C4-2B (cell line): ENCODE measurements at regions not wholly inside any gene's neighbourhood (a gene's known extent, or its start where the extent isn't known, plus 50 kb on each side); places are given as distances from the start of the nearest gene placed in this dataset.
"Not testable (repeated sequence)": the region's sequence is repeated elsewhere in the genome, so short reads cannot be mapped to it uniquely, and the experiment has no call there.

ENCODE experiments used
- H3K27ac ChIP-seq: fragments of 450-650 bp; 2 replicates; pipeline ENCODE4 v1.5.1; 2017
- ZFX ChIP-seq: fragments of 450-650 bp; IDR thresholded peaks from 2 replicates; pipeline ENCODE4 v1.6.1; 2017
- TF ChIP-seq, protein P1 (sequence below): fragments of 450-650 bp; conservative IDR thresholded peaks from 2 replicates; pipeline ENCODE4 v1.5.1; 2017; ENCODE audit warnings: mild to moderate bottlenecking

DNA sequence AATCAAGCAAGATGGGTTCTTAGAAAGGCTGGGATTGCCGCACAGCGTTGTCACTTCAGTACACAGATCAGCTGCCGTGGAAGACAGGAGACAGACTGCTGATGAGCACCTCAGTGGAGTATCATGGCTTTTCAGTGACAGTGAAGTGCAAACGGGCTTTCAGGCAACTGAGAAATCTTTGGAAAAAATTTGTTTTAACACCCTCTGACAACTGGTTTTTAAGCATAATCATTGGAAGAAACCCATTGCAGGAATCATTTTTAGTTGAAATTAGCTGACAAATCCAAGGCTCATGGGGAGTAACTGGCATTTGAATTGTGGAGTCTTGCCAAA, 418.8 kb downstream of the OTOL1 start:
- H3K27ac ChIP-seq, result no peak overlapping the region
- TF ChIP-seq, protein P1, sequence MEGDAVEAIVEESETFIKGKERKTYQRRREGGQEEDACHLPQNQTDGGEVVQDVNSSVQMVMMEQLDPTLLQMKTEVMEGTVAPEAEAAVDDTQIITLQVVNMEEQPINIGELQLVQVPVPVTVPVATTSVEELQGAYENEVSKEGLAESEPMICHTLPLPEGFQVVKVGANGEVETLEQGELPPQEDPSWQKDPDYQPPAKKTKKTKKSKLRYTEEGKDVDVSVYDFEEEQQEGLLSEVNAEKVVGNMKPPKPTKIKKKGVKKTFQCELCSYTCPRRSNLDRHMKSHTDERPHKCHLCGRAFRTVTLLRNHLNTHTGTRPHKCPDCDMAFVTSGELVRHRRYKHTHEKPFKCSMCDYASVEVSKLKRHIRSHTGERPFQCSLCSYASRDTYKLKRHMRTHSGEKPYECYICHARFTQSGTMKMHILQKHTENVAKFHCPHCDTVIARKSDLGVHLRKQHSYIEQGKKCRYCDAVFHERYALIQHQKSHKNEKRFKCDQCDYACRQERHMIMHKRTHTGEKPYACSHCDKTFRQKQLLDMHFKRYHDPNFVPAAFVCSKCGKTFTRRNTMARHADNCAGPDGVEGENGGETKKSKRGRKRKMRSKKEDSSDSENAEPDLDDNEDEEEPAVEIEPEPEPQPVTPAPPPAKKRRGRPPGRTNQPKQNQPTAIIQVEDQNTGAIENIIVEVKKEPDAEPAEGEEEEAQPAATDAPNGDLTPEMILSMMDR, result no peak
- TF ChIP-seq ZFX, result no peak

- TF ChIP-seq, protein P1, result no peak
- TF ChIP-seq ZFX, result no peak
- no peak overlapping the region for H3K27ac ChIP-seq
Observed at GRCh38 chr3:161920196-161920595, 423.6 kb downstream of the OTOL1 start.

GRCh38 chr3:161925749-161926360, 429.2 kb downstream of the OTOL1 start:
- no peak for TF ChIP-seq ZFX
- TF ChIP-seq, protein P1, result peak; percentile 32
- no peak overlapping the region for H3K27ac ChIP-seq

DNA sequence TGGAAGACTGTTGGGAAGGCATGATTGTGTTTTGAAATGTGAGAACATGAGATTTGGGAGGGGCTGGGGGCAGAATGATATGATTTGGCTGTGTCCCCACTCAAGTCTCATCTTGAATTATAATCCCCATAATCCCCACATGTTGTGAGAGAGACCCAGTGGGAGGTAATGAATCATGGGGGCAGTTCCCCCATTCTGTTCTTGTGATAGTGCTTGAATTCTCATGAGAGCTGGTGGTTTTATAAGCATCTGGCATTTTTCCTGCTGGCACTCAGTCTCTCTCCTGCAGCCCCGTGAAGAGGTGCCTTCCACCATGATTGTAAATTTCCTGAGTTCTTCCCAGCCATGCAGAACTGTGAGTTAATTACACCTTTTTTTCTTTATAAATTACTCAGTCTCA, 430.5 kb downstream of the OTOL1 start:
- no peak overlapping the region for H3K27ac ChIP-seq
- TF ChIP-seq, protein P1, result no peak
- no peak for TF ChIP-seq ZFX

DNA sequence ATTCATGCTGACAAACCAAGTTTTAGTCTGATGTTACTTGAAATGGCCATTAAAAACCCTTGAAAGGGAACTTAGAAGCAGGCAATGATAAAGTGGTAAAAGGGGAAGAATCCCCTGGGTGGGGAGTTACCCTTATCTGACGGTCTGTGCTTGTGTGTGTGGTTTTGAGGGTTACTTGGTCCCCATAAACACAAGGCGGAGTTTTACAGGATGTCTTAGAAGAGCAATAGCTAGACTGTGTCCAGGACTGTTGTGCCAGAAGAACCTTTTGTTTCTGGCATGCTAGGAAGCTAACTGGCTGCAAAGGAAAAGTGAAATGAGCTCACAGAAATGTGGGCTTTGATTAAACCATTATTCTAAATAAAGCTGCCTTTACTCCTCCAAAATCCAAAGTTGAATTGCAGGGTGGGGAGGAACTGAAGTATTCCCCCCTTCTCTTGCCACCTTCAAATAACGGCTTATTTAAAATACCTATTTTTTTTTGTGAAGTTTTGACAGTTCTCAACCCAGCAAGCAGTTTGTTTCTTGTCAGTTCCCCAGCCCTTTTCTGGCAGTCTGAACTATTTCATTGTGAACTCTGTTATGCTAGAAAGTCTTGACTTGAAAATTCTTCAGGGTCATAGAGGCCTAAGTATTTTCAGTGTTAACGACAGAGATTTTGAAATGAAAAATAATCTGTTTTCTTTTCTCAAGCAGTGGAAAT, 443.5 kb downstream of the OTOL1 start:
- TF ChIP-seq, protein P1, result no peak
- H3K27ac ChIP-seq, result no peak overlapping the region

DNA sequence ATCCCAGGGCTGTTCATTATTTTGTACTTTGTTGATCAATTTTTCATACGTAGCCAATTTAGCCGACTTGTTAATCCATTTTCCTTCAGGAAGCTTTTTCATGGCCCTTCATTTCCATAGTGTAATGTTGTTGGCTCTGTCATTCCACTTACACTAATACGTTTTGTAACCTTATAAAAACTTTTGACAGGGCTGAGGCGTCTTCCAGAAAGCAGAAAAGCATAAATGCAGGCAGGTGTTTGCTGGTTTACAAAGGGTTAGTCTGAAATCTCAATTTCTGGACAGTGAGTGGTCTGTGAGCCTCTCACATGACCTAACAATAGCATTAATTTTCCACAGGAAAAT, 444.0 kb downstream of the OTOL1 start:
- no peak overlapping the region for H3K27ac ChIP-seq
- no peak for TF ChIP-seq ZFX

DNA sequence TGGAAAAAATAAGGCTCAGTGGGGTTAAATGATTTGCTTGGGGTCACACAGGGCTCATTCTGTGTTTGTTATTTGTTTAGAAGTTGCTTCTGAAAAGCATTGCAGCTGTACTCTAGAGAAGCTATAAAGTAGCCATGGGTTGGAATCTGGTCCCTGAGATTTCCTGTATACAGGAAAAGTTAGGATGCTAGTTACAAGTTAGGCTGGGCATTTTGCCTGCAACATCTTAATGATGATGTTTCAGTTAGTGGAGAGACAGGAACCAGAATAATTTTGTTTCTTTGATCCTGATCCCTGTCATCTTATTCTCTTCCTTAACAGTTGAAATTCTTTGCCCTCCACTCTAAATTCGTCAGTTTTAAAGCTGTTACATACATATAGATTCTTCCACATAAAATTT, 445.3 kb downstream of the OTOL1 start:
- TF ChIP-seq, protein P1, result no peak
- TF ChIP-seq ZFX, result no peak
- no peak overlapping the region for H3K27ac ChIP-seq

- H3K27ac ChIP-seq, result not testable (repeated sequence)
Observed at GRCh38 chr3:161943801-161944345, 447.3 kb downstream of the OTOL1 start.
